Body of pancreas (tissue), 4 donors: ENCODE measurements at regions not wholly inside any gene's neighbourhood (a gene's known extent, or its start where the extent isn't known, plus 50 kb on each side); places are given as distances from the start of the nearest gene placed in this dataset.

Experiments
- POLR2A ChIP-seq, 3 donors: fragments of 450-650 bp; IDR thresholded peaks; one replicate each; pipeline ENCODE4 v1.6.1; 2016; ENCODE audit warnings: antibody characterized with exemption in 3 of 3, mild to moderate bottlenecking in 2 of 3
- TF ChIP-seq, protein P1 (sequence below), 7 experiments: fragments of 450-650 bp in 4 of 7; fragments of 200-600 bp in 3 of 7; sonication (generic) in 3 of 7; IDR thresholded peaks; one replicate each; pipeline ENCODE4 v1.5.1; 2016 to 2019; ENCODE audit warnings: antibody characterized with exemption in 7 of 7

DNA sequence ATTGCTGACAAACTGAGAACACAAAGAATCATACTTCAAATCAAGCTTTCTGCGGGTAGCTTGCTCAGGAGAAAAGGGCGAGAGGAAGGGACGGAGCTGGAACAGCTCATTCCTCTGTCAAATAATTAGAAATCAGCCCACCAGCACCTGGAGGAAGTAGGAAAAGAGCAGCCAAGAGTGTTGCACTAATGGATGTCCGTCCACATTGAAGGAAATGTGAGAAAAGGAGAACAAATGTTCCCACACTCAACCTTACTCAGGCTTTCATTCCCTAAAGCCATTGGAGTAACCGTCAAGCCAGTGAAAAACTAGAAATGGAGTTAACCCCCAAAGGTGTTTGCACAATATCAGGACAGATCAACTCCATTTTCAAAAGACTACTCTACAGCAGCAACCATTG is 233.0 kb upstream of the PRKD1 start:
- TF ChIP-seq, protein P1, sequence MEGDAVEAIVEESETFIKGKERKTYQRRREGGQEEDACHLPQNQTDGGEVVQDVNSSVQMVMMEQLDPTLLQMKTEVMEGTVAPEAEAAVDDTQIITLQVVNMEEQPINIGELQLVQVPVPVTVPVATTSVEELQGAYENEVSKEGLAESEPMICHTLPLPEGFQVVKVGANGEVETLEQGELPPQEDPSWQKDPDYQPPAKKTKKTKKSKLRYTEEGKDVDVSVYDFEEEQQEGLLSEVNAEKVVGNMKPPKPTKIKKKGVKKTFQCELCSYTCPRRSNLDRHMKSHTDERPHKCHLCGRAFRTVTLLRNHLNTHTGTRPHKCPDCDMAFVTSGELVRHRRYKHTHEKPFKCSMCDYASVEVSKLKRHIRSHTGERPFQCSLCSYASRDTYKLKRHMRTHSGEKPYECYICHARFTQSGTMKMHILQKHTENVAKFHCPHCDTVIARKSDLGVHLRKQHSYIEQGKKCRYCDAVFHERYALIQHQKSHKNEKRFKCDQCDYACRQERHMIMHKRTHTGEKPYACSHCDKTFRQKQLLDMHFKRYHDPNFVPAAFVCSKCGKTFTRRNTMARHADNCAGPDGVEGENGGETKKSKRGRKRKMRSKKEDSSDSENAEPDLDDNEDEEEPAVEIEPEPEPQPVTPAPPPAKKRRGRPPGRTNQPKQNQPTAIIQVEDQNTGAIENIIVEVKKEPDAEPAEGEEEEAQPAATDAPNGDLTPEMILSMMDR (IDR thresholded peaks at IDR 0.05), result no peak
- TF ChIP-seq POLR2A (IDR thresholded peaks at IDR 0.05), result no peak
